HG02759 (cell line): ENCODE measurements at regions not wholly inside any gene's neighbourhood (a gene's known extent, or its start where the extent isn't known, plus 50 kb on each side); places are given as distances from the start of the nearest gene placed in this dataset.
"Not testable (repeated sequence)": the region's sequence is repeated elsewhere in the genome, so short reads cannot be mapped to it uniquely, and the experiment has no call there.

ENCODE experiments used
- ATAC-seq: cut with Tn5 transposase; IDR thresholded peaks from one replicate; pipeline ENCODE4 v1.9.1; 2021; ENCODE audit warnings: mild to moderate bottlenecking, moderate library complexity; ENCODE audit not compliant: unreplicated experiment

- ATAC-seq, result not testable (repeated sequence)
Observed at GRCh38 chr3:192968901-192969300, 51.2 kb upstream of the MB21D2 start.

- ATAC-seq, result no peak
Observed at GRCh38 chr3:192980632-192981031, 63.0 kb upstream of the MB21D2 start.

- ATAC-seq, result no peak
Observed at GRCh38 chr3:192986379-192986778, 68.7 kb upstream of the MB21D2 start.

GRCh38 chr3:192991356-192991755 lies 73.7 kb upstream of the MB21D2 start:
- no peak for ATAC-seq

- no peak for ATAC-seq
Observed at GRCh38 chr3:192992361-192992760, 74.7 kb upstream of the MB21D2 start.

GRCh38 chr3:192993411-192993810 lies 75.8 kb upstream of the MB21D2 start:
- no peak for ATAC-seq

- ATAC-seq, result not testable (repeated sequence)
Observed at GRCh38 chr3:193001113-193001512, 83.5 kb upstream of the MB21D2 start.

- ATAC-seq, result not testable (repeated sequence)
Observed at GRCh38 chr3:193003624-193004023, 86.0 kb upstream of the MB21D2 start.

- no peak for ATAC-seq
Observed at GRCh38 chr3:193008654-193009053, 91.0 kb upstream of the MB21D2 start.

GRCh38 chr3:193010191-193010590 lies 92.5 kb upstream of the MB21D2 start:
- no peak for ATAC-seq

GRCh38 chr3:193011958-193012357 lies 94.3 kb upstream of the MB21D2 start:
- ATAC-seq, result no peak

GRCh38 chr3:193014902-193015301 lies 97.2 kb upstream of the MB21D2 start:
- no peak for ATAC-seq

- no peak for ATAC-seq
Observed at GRCh38 chr3:193016437-193016901, 98.8 kb upstream of the MB21D2 start.

- ATAC-seq, result no peak
Observed at GRCh38 chr3:193021506-193022010, 103.9 kb upstream of the MB21D2 start.

GRCh38 chr3:193023218-193023617 lies 105.6 kb upstream of the MB21D2 start:
- ATAC-seq, result no peak

GRCh38 chr3:193028258-193028657 lies 110.6 kb upstream of the MB21D2 start:
- ATAC-seq, result no peak

GRCh38 chr3:193029800-193030199 lies 112.1 kb upstream of the MB21D2 start:
- no peak for ATAC-seq

- ATAC-seq, result no peak
Observed at GRCh38 chr3:193030276-193030675, 112.6 kb upstream of the MB21D2 start.

- no peak for ATAC-seq
Observed at GRCh38 chr3:193031911-193032310, 114.3 kb upstream of the MB21D2 start.

- no peak for ATAC-seq
Observed at GRCh38 chr3:193033226-193033780, 115.6 kb upstream of the MB21D2 start.

GRCh38 chr3:193037828-193038227 lies 120.2 kb upstream of the MB21D2 start:
- not testable (repeated sequence) for ATAC-seq

GRCh38 chr3:193039058-193039457 lies 121.4 kb upstream of the MB21D2 start:
- no peak for ATAC-seq
